ENCODE measurements at regions not wholly inside any gene's neighbourhood (a gene's known extent, or its start where the extent isn't known, plus 50 kb on each side); places are given as distances from the start of the nearest gene placed in this dataset.
"Not testable (repeated sequence)": the region's sequence is repeated elsewhere in the genome, so short reads cannot be mapped to it uniquely, and the experiment has no call there.

DNA sequence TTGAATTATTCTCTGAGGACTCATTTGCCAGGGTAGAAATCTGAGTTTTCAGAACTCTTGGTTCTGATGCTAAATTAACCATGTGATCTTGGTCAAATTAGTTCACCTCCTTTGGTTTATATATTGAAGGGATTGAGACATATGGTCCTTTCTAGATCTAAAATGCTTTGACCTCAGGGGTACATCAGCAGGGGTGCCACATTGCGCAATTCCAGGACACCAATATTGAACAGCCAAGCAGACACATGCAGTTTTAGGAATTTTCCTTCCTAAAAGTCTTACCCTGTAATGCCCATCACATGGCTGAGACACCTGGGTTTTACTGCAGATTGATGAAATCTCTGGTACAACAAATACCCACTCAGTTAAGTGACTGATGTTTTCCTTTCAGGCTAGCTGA is 254.4 kb upstream of the NCAM1 start:
- Histone ChIP-seq H3K4me1 (ENCODE audit: insufficient read depth, low read length) (no peaks in the 10 kb centered on the region), H3K27me3 (ENCODE audit: insufficient read depth, low read length) (no peaks in the 10 kb centered on the region), H3K4me3 (ENCODE audit: low read length) (no peak overlapping the region), H3K36me3 (ENCODE audit: insufficient read depth, low read length) (no peaks in the 10 kb centered on the region), H3K27ac (ENCODE audit: low read depth, low read length) (no peak overlapping the region), H3K9ac (ENCODE audit: low read depth, low read length) (no peak overlapping the region), H3K9me3 (ENCODE audit: insufficient read depth, low read depth, low read length) (no peaks in the 10 kb centered on the region)
- WGBS = 92% methylated on average over 1 of the region's 1 CpG

GRCh38 chr11:112714340-112714739 is 246.9 kb upstream of the NCAM1 start:
- H3K9ac ChIP-seq (ENCODE audit: low read depth, low read length); H3K36me3 ChIP-seq (ENCODE audit: insufficient read depth, low read length); H3K9me3 ChIP-seq (ENCODE audit: insufficient read depth, low read depth, low read length); H3K27me3 ChIP-seq (ENCODE audit: insufficient read depth, low read length); H3K4me3 ChIP-seq (ENCODE audit: low read length); H3K27ac ChIP-seq (ENCODE audit: low read depth, low read length); H3K4me1 ChIP-seq (ENCODE audit: insufficient read depth, low read length): not testable (repeated sequence)
- whole genome bisulfite sequencing = 93% methylated on average over 4 of the region's 4 CpGs

DNA sequence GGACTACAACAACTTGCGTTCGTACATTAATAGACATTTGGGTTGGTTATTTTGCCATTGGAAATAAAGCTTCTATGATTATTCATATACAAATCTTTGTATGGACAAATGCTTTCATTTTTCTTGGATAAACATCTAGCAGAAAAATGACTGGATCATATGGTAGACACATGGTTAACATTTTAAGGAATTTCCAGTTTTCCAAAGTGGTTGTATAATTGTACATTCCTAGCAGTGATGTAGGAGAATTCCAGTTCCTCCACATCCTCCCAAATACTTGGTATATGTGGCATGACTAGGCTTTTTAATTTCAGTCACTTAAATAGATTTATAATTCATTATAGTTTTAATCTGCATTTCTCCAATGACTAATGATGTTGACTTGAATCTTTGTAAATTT is 246.2 kb upstream of the NCAM1 start:
- Histone ChIP-seq H3K9me3 (ENCODE audit: insufficient read depth, low read depth, low read length) (no peaks in the 10 kb centered on the region), H3K27ac (ENCODE audit: low read depth, low read length) (no peak overlapping the region), H3K4me1 (ENCODE audit: insufficient read depth, low read length) (no peaks in the 10 kb centered on the region), H3K9ac (ENCODE audit: low read depth, low read length) (no peak overlapping the region), H3K4me3 (ENCODE audit: low read length) (no peak overlapping the region), H3K36me3 (ENCODE audit: insufficient read depth, low read length) (no peaks in the 10 kb centered on the region), H3K27me3 (ENCODE audit: insufficient read depth, low read length) (no peaks in the 10 kb centered on the region)
- WGBS = no CpG with 5 or more reads among the region's 2 CpGs

- H3K36me3 ChIP-seq (ENCODE audit: insufficient read depth, low read length) = no peaks in the 10 kb centered on the region
- H3K4me1 ChIP-seq (ENCODE audit: insufficient read depth, low read length) = no peaks in the 10 kb centered on the region
- no peaks in the 10 kb centered on the region for H3K9me3 ChIP-seq (ENCODE audit: insufficient read depth, low read depth, low read length)
- H3K27ac ChIP-seq (ENCODE audit: low read depth, low read length) = no peak overlapping the region
- 48% methylated on average over 1 of the region's 1 CpG for WGBS
- no peak overlapping the region for H3K9ac ChIP-seq (ENCODE audit: low read depth, low read length)
- no peak overlapping the region for H3K4me3 ChIP-seq (ENCODE audit: low read length)
- no peaks in the 10 kb centered on the region for H3K27me3 ChIP-seq (ENCODE audit: insufficient read depth, low read length)
Observed at GRCh38 chr11:112718483-112718882, 242.7 kb upstream of the NCAM1 start.

GRCh38 chr11:112719736-112720525 is 241.3 kb upstream of the NCAM1 start:
- H3K36me3 ChIP-seq (ENCODE audit: insufficient read depth, low read length) = no peaks in the 10 kb centered on the region
- H3K4me3 ChIP-seq (ENCODE audit: low read length) = no peak overlapping the region
- no peaks in the 10 kb centered on the region for H3K4me1 ChIP-seq (ENCODE audit: insufficient read depth, low read length)
- no peaks in the 10 kb centered on the region for H3K9me3 ChIP-seq (ENCODE audit: insufficient read depth, low read depth, low read length)
- no peak overlapping the region for H3K27ac ChIP-seq (ENCODE audit: low read depth, low read length)
- WGBS = 94% methylated on average over 11 of the region's 11 CpGs
- no peak overlapping the region for H3K9ac ChIP-seq (ENCODE audit: low read depth, low read length)
- H3K27me3 ChIP-seq (ENCODE audit: insufficient read depth, low read length) = no peaks in the 10 kb centered on the region

- Histone ChIP-seq H3K9me3 (ENCODE audit: insufficient read depth, low read depth, low read length) (no peaks in the 10 kb centered on the region), H3K27ac (ENCODE audit: low read depth, low read length) (no peak overlapping the region), H3K4me3 (ENCODE audit: low read length) (no peak overlapping the region), H3K9ac (ENCODE audit: low read depth, low read length) (no peak overlapping the region), H3K36me3 (ENCODE audit: insufficient read depth, low read length) (no peaks in the 10 kb centered on the region), H3K4me1 (ENCODE audit: insufficient read depth, low read length) (no peaks in the 10 kb centered on the region), H3K27me3 (ENCODE audit: insufficient read depth, low read length) (no peaks in the 10 kb centered on the region)
- WGBS = 93% methylated on average over 2 of the region's 2 CpGs
Observed at GRCh38 chr11:112722148-112722547, 239.1 kb upstream of the NCAM1 start.

DNA sequence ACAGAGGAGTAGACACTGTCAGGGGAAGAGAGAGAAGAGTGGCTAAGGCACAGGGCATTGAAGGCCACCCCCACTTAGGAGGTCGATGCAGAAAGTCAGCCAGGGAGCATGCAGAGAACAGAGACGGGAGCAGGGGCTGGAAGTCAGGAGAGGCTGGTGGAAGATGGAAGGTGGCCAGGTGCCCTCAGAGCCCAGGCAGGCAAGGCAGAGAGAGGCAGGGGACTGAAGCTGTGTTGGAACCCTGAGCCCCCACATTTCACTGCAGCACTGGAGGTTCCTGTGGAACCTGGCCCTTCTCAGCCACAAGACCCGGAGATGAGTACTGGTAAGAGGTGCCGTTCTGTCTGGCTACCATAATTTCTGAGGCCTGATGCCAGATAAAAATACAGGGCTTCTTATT is 238.3 kb upstream of the NCAM1 start:
- WGBS = 91% methylated on average over 4 of the region's 4 CpGs

DNA sequence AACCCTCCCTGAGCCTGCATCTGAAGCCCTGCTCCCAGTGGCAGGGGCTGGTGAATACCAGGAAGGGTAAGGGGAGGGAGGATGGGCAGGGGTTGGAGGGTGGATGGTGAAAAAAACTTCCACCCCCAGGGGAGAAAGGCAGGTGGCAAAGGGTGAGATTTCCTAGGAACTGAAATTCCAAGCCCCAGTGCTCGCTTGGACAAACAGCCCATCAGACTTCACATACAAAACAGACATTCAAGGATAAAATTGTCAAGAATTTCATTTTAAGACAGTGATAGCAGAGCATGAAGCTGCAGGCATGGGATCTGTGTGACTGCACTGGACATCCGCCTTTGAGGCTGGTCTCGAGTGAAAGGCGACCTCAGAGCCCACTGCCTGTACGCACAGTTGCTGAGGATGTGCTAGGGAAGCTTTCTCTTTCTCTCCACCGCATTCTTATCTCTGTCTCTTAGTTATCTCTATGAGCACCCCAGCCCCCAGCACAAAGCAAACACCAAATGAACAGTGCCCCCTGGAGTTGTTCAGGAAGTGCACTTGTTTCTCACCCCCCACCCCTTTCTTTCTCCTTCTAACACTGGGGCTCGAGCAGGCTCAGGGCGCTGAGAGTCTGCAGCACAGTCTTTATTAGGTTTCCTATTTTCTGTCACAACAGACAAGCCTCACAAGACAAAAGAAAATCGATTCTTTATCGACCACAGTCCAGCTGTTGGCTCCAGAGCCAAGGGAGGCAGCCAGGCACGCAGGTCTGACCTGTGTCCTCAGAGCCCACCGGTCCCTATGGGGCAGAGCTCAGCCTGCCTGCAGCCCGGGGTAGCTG is 237.3 kb upstream of the NCAM1 start:
- no peak overlapping the region for H3K27ac ChIP-seq (ENCODE audit: low read depth, low read length)
- no peaks in the 10 kb centered on the region for H3K27me3 ChIP-seq (ENCODE audit: insufficient read depth, low read length)

More for the DNA sequence above, 238.3 kb upstream of the NCAM1 start:
- Histone ChIP-seq H3K9ac (ENCODE audit: low read depth, low read length) (no peak overlapping the region), H3K36me3 (ENCODE audit: insufficient read depth, low read length) (no peaks in the 10 kb centered on the region), H3K27me3 (ENCODE audit: insufficient read depth, low read length) (no peaks in the 10 kb centered on the region), H3K9me3 (ENCODE audit: insufficient read depth, low read depth, low read length) (no peaks in the 10 kb centered on the region), H3K4me1 (ENCODE audit: insufficient read depth, low read length) (no peaks in the 10 kb centered on the region), H3K4me3 (ENCODE audit: low read length) (no peak overlapping the region), H3K27ac (ENCODE audit: low read depth, low read length) (no peak overlapping the region)

DNA sequence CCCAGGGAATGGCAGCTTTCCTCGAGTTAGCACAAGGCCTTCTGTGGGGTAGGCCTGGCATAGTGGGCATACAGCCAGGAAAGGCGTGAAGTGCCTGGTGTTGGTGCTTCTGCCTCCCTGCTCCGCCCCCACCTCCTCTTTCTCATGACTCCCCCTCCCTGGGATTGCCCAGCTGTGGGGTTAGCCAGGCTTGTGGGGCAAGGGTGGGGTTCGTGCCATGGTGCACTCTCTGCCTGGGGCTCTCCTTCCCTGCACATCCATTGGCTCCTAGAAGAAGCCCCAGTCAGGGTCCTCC is 236.8 kb upstream of the NCAM1 start:
- Histone ChIP-seq H3K9me3 (ENCODE audit: insufficient read depth, low read depth, low read length) (no peaks in the 10 kb centered on the region), H3K9ac (ENCODE audit: low read depth, low read length) (no peak overlapping the region), H3K36me3 (ENCODE audit: insufficient read depth, low read length) (no peaks in the 10 kb centered on the region), H3K27ac (ENCODE audit: low read depth, low read length) (no peak overlapping the region), H3K27me3 (ENCODE audit: insufficient read depth, low read length) (no peaks in the 10 kb centered on the region), H3K4me1 (ENCODE audit: insufficient read depth, low read length) (no peaks in the 10 kb centered on the region), H3K4me3 (ENCODE audit: low read length) (no peak overlapping the region)
- WGBS = 93% methylated on average over 4 of the region's 4 CpGs

More for the DNA sequence above, 237.3 kb upstream of the NCAM1 start:
- H3K9me3 ChIP-seq (ENCODE audit: insufficient read depth, low read depth, low read length) = no peaks in the 10 kb centered on the region
- no peaks in the 10 kb centered on the region for H3K36me3 ChIP-seq (ENCODE audit: insufficient read depth, low read length)
- no peak overlapping the region for H3K4me3 ChIP-seq (ENCODE audit: low read length)
- WGBS = 87% methylated on average over 12 of the region's 13 CpGs
- H3K4me1 ChIP-seq (ENCODE audit: insufficient read depth, low read length) = no peaks in the 10 kb centered on the region
- H3K9ac ChIP-seq (ENCODE audit: low read depth, low read length) = no peak overlapping the region

DNA sequence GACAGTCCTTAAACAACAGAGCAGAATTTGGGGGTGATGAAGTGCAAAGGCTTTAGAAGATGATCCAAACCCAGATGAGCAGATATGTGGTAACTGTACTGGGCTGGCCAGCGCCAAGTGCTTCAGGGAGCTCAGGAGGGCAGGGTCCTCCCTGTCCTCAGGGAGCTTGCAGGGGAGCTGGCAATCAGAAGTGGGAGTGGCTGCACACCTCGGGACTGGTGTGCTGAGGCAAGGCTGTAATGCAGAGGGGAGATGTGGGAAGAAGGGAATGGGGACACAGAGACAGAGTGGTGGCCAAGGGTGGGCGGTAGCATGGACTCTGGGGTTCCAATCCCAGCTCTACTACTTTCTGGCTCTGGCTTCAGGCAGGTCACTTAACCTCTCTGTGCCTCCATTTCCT is 235.6 kb upstream of the NCAM1 start:
- H3K36me3 ChIP-seq (ENCODE audit: insufficient read depth, low read length) = no peaks in the 10 kb centered on the region
- H3K27me3 ChIP-seq (ENCODE audit: insufficient read depth, low read length) = no peaks in the 10 kb centered on the region
- H3K4me3 ChIP-seq (ENCODE audit: low read length) = no peak overlapping the region
- WGBS = 93% methylated on average over 3 of the region's 3 CpGs
- H3K27ac ChIP-seq (ENCODE audit: low read depth, low read length) = no peak overlapping the region
- H3K9ac ChIP-seq (ENCODE audit: low read depth, low read length) = no peak overlapping the region
- no peaks in the 10 kb centered on the region for H3K4me1 ChIP-seq (ENCODE audit: insufficient read depth, low read length)
- H3K9me3 ChIP-seq (ENCODE audit: insufficient read depth, low read depth, low read length) = no peaks in the 10 kb centered on the region

DNA sequence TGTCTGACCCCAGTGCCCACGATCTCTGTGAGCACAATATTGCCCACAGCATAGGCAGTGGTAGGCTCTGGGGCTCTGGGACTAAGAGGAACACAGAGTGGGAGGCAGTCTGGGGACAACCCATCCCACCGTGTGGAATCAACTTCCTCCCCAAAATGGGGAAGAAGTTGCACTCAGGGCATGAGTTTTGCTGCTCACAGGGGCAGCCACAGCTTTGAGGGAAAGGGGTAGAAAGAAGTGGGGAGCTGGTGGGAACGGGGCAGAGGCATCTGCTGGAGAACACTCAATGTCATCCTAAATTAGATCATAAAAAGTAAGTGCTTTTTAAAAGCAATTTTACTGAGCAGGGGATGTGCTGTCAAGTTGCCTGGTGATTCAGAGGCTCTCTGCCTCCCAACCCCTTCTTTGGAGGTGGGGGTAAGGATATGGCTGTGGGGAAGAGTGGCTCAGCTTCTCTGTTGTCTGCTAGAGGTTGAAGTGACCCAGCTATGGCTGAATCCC is 233.8 kb upstream of the NCAM1 start:
- no peaks in the 10 kb centered on the region for H3K36me3 ChIP-seq (ENCODE audit: insufficient read depth, low read length)
- no peaks in the 10 kb centered on the region for H3K9me3 ChIP-seq (ENCODE audit: insufficient read depth, low read depth, low read length)
- WGBS = 92% methylated on average over 2 of the region's 3 CpGs
- H3K9ac ChIP-seq (ENCODE audit: low read depth, low read length) = no peak overlapping the region
- H3K4me3 ChIP-seq (ENCODE audit: low read length) = no peak overlapping the region
- H3K27ac ChIP-seq (ENCODE audit: low read depth, low read length) = no peak overlapping the region
- H3K27me3 ChIP-seq (ENCODE audit: insufficient read depth, low read length) = no peaks in the 10 kb centered on the region
- no peaks in the 10 kb centered on the region for H3K4me1 ChIP-seq (ENCODE audit: insufficient read depth, low read length)

Data from HUES64 (cell line).